ENCODE measurements at regions not wholly inside any gene's neighbourhood (a gene's known extent, or its start where the extent isn't known, plus 50 kb on each side); places are given as distances from the start of the nearest gene placed in this dataset.
"Not testable (repeated sequence)": the region's sequence is repeated elsewhere in the genome, so short reads cannot be mapped to it uniquely, and the experiment has no call there.

DNA sequence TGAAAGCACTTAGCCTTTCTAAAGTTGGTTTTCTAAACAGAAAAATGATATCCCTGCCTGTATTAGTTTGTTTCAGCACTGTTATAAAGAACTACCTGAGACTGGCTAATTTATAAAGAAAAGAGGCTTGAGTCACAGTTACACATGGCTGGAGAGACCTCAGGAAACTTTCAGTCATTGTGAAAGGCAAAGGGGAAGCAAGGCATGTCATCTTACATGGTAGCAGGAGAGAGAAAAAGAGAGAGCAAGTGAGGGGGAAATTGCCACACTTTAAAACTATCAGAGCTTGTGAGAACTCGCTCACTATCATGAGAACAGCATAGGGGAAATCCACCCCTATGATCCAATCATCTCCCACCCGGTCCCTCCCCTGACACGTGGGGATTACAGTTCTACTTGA is 64.9 kb downstream of the FAM170A start:
- DNase-seq (ENCODE audit: low read depth in 4 of 4, low spot score in 3 of 4) = no peak

DNA sequence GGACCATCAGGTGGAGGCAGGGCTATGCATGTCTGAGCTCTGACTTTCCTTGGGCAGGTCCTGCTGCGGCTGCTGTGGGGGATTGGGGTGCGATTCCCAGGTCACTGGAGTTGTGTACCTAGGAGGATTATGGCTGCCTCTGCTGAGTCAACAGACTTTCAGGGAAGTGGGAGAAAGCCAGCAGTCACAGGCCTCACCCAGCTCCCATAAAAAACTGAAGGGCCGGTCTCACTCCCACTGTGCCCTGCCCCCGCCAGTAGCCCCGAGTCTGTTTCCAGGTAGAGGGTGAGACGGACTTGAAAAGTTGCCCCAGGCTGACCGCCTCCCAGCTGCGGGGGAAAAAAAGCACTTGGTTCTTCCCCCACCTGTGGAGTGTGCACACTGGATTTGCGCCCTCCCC is 76.7 kb downstream of the FAM170A start:
- DNase-seq (ENCODE audit: low read depth in 4 of 4, low spot score in 3 of 4) = no peak

DNA sequence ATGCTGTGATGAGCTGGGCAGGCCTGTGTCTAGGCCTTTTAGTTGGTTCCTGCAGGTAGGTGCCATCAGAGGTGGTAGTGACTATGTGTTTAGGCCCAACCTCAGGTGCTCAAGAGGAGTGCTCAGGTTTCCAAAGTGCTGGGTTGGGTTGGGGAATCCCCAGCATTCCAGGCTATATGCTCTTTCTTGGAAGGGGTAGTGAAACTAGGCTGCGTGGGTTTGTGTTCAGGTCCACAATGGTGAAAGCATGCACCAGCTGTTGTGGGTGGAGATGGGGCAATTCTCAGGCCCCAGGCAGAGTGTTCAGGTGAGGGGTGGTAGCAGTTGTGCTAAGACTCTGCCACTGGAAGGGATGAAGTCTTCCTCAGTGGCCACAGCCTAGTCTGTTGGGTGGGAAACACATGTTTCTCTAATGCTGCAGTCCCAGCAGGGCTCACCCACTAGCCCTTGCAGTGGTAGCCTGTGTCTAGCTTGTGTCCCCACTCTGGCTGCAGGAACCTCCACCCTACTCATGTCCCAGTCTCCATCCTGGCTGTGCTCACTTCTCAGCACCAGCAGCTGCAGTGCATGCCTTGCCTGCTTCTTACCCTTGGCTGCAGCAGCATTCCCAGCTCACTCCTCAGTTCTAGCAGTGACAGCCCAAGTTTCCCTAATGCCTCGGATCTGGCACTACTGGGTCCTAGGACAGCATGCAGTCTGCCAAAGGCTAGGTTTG is 78.9 kb downstream of the FAM170A start:
- no peak for DNase-seq (ENCODE audit: low read depth in 4 of 4, low spot score in 3 of 4)

DNA sequence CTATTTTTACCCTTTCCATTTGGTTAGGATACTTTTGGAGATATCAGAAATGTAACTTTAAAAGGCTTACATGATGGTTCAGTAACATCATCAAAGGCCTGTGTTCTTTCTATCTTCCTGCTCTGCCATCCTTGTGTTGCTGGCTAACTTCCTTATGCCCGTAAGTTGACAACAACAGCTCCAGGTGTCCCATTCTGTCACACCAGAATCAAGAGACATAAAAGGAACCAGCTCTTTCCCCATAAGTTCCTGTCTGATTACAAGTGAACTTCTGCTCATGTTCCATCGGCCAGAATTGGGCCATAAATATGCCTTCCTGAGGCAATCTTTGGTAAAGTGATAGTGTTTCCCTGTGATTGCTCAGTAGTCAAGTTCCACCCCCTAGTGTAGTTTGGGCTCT is 92.4 kb downstream of the FAM170A start:
- no peak for DNase-seq (ENCODE audit: low read depth in 4 of 4, low spot score in 3 of 4)

DNA sequence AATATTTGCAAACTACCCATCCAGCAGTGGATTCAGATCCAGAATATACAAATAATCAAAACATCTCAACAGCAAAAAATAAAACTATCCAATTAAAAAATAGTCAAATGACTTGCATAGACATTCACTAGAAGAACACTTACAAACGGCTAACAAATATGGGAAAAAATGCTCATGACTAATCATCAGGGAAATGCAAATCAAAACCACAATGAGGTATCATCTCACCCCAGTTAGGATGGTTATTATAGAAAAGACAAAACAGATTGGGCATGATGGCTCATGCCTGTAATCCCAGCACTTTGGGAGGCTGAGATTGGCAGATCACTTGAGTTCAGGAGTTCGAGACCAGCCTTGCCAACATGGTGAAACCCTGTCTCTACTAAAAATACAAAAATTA is 95.9 kb downstream of the FAM170A start:
- not testable (repeated sequence) for DNase-seq (ENCODE audit: low read depth in 4 of 4, low spot score in 3 of 4)

DNA sequence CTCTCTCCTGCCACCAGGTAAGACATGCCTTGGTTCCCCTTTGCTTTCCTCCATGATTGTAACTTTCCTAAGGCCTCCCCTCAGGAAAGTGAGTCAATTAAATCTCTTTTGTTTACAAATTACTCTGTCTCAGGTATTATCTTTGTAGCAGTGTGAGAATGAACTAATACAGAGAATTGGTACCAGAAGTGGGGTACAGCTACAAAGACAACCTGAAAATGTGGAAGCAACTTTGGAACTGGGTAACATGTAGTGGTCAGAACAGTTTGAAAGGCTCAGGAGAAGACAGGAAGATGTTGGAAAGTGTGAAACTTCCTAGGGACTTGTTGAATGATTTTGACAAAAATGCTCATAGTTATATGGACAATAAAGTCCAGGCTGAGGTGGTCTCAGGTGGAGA is 97.2 kb downstream of the FAM170A start:
- DNase-seq (ENCODE audit: low read depth in 4 of 4, low spot score in 3 of 4) = no peak

DNA sequence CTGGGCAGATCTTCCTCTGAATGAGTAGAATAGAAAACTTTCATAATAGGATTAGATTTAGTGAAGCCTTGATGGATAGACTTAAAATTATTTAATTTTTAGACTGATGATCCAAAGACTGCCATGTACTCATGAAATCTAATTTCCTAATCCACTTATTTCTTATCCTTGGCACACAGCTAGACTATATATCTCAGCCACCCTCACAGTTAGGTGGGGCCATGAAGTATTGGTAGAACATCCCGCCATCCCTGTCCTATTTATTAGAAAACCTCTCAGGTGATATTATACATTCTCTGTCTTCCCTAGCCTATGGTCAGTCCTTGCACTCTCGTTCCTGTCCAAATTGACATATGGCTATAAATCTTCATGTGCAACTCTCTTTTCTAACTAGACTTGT is 110.9 kb downstream of the FAM170A start:
- no peak for DNase-seq (ENCODE audit: low read depth in 4 of 4, low spot score in 3 of 4)

DNA sequence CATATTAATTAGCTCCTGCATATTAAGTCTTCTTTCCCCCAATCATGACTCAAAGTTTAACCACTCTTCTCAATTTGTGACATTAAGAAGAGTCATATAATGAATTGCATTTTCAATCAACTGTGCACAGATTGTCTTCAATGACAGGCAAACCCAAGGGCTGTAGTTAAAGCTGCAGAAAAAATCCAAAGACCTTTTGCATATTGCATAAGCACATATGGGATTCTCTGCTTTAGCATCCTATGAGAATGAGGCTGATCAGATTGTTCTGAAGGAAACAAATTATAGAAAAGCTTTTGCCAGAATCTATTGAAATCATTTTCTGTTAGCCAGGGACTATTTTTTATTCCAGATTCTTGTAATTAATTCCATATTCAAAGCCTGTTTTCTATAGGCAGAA is 112.3 kb downstream of the FAM170A start:
- DNase-seq (ENCODE audit: low read depth in 4 of 4, low spot score in 3 of 4) = no peak

DNA sequence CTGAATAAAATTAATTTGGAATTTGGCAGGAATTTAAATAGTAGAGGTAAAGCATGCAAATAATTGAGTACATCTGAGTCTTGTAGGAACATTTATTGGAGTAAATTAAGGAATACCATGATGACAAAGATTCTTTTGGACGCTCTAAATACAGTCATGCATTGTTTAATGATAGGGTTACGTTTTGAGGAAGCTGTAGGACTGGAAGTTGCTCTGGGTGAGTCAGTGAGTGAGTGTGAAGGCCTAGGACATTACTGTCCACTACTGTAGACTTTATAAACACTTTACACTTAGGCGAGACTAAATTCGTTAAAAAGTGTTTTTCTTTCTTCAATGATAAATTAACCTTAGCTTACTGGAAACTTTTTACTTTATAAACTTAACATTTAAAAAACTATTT is 113.0 kb downstream of the FAM170A start:
- DNase-seq (ENCODE audit: low read depth in 4 of 4, low spot score in 3 of 4) = no peak

DNA sequence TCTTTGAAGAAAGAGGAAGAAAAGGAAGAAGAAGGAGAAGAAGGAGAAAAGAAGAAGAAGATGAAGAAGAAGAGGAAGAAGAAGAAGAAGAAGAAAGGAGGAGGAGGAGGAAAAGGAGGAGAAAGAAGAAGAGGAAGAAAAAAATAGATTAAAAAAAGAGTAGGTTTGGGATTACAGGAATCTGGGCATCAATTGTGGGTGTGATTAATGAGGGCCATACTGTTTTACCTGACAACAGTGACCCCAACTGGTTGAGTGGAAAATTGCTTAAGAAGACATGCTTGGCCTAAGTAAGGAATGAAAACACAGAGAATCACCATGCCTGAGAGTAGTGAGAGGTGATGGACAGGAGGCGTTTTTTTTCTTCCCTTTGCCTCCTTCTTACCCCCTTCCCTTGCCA is 114.6 kb downstream of the FAM170A start:
- DNase-seq (ENCODE audit: low read depth in 4 of 4, low spot score in 3 of 4) = no peak

DNA sequence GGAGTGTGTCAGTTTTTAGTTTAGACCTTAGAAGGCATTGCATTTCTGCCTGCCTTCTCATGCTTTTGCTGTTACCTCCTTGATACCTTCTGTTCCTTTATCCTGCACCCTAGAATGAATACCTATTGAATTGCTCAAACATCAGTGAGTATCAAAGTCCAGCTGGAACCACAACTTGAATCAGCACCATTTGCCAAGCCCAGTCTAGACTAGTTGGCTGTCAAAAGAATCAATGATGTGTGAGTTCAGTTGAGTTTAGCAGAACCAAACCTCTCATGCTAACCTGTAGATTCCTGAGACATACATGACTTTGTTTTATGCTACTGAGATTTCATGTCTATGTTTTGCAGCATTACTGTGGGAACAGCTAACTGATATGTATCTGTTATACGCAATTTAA is 116.6 kb downstream of the FAM170A start:
- DNase-seq (ENCODE audit: low read depth in 4 of 4, low spot score in 3 of 4) = no peak

DNA sequence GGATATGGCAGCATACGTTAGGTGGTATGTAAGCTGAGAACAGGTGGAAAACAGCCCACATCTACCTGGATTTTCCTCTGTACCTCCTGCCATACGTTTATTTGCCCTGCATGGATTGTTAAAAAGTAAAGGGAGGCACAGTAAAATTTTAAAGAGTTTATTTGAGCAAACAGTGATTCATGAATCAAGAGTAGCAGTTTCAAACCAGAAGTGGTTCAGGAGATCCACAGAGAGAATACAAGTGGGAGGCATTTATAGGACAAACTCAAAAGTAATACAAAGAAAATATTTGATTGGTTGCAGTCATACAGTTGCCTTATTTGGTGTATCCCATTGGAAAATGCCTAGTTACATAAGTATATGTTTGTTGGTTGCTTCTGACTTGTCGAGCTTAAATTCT is 117.6 kb downstream of the FAM170A start:
- no peak for DNase-seq (ENCODE audit: low read depth in 4 of 4, low spot score in 3 of 4)

DNA sequence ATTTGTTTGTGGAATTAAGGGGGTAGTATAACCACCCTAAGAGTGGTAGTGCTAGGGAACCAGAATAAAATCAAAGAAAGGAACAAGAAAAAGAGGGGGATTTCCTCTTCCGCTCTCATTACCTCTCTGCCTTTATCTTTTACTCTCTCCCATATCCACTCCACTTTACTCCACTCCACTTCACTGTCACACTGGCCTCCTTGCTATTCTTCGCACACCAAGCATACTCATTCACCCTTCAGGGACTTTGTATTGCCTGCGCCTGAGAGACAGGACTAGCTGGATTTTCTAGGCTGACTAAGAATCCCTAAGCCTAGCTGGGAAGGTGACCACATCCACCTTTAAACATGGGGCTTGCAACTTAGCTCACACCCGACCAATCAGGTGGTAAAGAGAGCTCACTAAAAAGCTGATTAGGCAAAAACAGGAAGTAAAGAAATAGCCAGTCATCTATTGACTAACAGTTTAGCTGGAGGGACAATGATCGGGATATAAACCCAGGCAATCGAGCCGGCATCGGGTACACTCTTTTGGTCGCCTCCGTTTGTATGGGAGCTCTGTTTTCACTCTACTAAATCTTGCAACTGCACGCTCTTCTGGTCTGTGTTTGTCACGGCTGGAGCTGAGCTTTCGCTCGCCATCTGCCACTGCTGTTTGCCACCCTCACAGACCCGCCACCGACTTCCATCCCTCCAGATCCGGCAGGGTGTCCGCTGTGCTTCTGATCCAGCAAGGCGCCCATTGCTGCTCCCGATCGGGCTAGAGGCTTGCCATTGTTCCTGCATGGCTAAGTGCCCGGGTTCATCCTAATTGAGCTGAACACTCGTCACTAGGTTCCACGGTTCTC is 121.8 kb downstream of the FAM170A start:
- DNase-seq (ENCODE audit: low read depth in 4 of 4, low spot score in 3 of 4) = no peak

DNA sequence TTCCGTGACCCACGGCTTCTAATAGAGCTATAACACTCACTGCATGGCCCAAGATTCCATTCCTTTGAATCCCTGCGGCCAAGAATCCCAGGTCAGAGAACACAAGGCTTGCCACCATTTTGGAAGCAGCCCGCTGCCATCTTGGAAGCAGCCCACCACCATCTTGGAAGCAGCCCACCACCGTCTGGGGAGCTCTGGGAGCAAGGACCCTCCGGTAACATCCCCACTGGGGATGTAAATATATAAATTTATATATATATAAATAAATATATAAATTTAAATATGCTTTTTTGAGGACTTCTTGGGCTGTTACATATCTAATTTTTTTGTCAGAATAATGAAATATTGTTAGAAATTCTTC is 122.4 kb downstream of the FAM170A start:
- DNase-seq (ENCODE audit: low read depth in 4 of 4, low spot score in 3 of 4) = no peak

DNA sequence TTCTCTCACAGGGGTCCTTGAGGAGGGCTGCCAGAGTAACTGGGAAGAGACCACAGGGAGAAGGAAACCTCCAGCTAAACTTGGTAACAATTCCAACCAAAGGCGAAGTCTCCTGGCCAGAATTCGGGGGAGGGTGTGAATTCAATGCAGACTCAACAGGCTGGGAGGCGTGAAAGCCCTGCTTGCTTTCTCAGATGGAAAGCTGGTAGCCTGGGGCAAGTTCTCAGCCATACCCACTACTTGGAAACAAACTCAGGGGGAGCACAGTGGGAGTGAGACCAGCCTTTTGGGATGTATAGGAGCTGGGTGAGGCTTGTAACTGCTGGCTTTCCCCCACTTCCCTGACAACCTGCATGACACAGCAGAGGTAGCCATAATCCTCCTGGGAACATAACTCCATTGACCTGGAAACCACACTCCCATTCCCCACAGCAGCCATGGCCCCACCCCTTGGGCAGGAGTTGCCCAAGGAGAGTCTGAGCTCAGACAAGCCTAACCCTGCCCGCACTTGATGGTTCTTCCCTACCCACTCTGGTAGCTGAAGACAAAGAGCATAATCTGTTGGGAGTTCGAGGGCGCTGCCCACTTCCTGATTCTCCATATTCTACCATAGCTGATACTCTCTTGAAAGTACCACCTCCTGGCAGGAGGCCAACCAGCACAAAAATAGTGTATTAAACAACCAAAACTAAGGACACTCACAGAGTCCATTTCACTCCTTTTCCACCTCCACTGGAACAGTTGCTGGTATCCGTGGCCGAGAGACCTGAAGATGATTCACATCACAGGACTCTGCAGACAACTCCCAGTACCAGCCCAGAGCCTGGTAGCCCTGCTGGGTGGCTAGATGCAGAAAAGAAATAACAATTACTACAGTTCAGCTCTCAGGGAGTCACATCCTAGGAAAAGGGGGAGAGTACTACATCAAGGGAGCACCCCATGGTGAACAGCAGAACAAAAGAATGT is 123.8 kb downstream of the FAM170A start:
- DNase-seq (ENCODE audit: low read depth in 4 of 4, low spot score in 3 of 4) = no peak

DNA sequence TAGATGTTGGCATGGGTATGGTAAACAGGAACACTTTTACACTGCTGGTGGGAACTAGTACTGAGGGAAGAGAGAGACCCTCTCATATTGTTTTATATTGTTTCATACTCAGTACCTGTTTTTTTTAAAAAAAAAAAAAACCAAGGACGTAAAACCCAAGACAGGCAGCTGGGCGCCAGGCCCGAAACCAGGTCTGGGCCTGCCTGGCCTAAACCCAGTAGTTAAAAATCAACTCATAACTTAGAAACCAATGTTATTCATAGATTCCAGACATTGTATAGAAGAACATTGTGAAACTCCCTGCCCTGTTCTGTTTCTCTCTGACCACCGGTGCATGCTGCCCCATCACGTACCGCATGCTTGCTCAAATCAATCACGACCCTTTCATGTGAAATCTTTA is 125.5 kb downstream of the FAM170A start:
- DNase-seq (ENCODE audit: low read depth in 4 of 4, low spot score in 3 of 4) = not testable (repeated sequence)

DNA sequence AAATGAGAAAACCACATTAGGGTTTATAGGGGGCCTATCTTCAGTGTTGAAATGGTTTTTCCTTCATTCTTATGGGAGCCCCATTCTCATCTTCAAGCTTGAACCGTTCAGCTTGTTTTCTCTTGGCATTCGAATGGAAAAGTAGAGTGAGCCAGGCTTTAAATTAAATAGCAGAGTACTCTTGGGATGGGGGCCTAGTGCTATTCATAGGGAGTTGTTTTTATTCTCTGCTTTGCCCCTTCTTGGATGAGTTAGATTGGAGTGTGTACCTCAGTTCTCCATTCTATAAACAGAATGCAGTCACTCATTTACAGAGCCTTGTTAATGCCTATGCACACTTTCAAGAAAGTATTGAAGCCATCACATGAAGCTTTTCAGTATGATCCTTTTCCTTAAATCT is 127.9 kb downstream of the FAM170A start:
- no peak for DNase-seq (ENCODE audit: low read depth in 4 of 4, low spot score in 3 of 4)

DNA sequence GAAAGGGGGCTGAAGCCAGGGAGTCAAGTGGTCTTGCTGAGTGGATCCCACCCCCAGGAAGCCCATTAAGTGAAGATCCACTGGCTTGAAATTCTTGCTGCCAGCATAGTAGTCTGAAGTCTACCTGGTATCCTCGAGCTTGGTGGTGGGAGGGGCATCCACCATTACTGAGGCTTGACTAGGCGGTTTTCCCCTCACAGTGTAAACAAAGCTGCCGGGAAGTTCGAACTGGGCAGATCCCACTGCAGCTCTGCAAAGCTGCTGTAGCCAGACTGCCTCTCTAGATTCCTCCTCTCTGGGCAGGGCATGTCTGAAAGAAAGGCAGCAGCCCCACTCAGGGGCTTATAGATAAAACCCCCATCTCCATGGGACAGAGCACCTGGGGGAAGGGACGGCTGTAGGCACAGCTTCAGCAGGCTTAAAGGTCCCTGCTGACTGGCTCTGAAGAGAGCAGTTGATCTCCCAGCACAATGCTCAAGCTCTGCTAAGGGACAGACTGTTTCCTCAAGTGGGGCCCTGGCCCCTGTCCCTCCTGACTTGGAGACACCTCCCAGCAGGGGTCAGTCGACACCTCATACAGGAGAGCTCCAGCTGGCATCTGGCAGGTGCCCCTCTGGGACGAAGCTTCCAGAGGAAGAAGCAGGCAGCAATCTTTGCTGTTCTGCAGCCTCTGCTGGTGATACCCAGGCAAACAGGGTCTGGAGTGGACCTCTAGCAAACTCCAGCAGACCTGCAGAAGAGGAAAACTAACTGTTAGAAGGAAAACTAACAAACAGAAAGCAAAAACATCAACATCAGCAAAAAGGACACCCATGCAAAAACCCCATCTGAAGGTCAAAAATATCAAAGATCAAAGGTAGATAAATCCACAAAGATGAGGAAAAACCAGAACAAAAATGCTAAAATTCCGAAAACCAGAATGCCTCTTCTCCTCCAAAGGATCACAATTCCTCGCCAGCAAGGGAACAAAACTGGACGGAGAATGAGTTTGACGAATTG is 140.6 kb downstream of the FAM170A start:
- DNase-seq (ENCODE audit: low read depth in 4 of 4, low spot score in 3 of 4) = not testable (repeated sequence)

DNA sequence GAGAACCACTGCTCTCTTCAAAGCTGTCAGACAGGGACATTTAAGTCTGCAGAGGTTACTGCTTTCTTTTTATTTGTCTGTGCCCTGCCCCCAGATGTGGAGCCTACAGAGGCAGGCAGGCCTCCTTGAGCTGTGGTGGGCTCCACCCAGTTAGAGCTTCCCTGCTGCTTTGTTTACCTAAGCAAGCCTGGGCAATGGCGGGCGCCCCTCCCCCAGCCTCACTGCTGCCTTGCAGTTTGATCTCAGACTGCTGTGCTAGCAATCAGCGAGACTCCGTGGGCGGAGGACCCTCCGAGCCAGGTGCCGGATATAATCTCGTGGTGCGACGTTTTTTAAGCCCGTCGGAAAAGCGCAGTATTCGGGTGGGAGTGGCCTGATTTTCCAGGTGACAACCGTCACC is 150.8 kb downstream of the FAM170A start:
- DNase-seq (ENCODE audit: low read depth in 4 of 4, low spot score in 3 of 4) = not testable (repeated sequence)

DNA sequence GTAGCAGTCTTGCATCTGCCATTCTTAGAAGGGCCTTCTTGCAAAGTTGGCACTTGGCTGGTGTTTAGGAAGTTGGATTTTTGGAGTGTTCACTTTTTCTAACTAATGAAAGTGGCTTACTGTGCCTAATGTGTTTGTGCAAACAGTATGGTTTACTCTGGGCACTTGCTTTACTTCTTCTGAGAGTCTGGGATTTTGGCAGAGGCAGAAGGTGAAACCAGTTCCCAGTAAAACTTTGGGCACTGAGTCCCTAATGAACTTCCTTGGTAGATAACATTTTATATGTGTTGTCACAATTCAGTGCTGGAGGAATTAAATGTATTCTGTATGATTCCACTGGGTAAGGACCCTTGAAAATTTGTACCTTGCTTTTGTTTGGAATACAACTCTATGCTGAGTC is 155.7 kb downstream of the FAM170A start:
- DNase-seq (ENCODE audit: low read depth in 4 of 4, low spot score in 3 of 4) = no peak
